ENCODE measurements at regions not wholly inside any gene's neighbourhood (a gene's known extent, or its start where the extent isn't known, plus 50 kb on each side); places are given as distances from the start of the nearest gene placed in this dataset.

- TF ChIP-seq EZH2phosphoT487 (IDR thresholded peaks at IDR 0.05) (no peak), CTCF (IDR thresholded peaks at IDR 0.05) (no peak)
Measured at GRCh38 chr18:22047485-22047884, 121.9 kb upstream of the GATA6 start.

Measured in neural progenitor cell (in vitro differentiated cells).